Ascending aorta (tissue), 2 donors: ENCODE measurements at regions not wholly inside any gene's neighbourhood (a gene's known extent, or its start where the extent isn't known, plus 50 kb on each side); places are given as distances from the start of the nearest gene placed in this dataset.

Experiments
- DNase-seq, 2 donors: peaks; one replicate each; pipeline ENCODE4 v3.0.0-alpha.2; 2019; ENCODE audit warnings: low spot score in 2 of 2
- H3K27ac ChIP-seq, 2 donors: fragments of 200-600 bp; sonication (generic); one replicate each; pipeline ENCODE4 v1.5.1; 2016 to 2017; ENCODE audit warnings: mild to moderate bottlenecking in 1 of 2
- H3K27me3 ChIP-seq: fragments of 200-600 bp; sonication (generic); one replicate; pipeline ENCODE4 v1.5.1; 2017
- H3K36me3 ChIP-seq, 2 donors: fragments of 200-600 bp; sonication (generic); one replicate each; pipeline ENCODE4 v1.5.1; 2016
- H3K4me1 ChIP-seq, 2 donors: fragments of 200-600 bp; sonication (generic); one replicate each; pipeline ENCODE4 v1.5.1; 2016 to 2017; ENCODE audit warnings: mild to moderate bottlenecking in 1 of 2
- H3K4me3 ChIP-seq, 2 donors: fragments of 200-600 bp; sonication (generic); one replicate each; pipeline ENCODE4 v1.5.1; 2016 to 2017; ENCODE audit warnings: mild to moderate bottlenecking in 1 of 2
- H3K9me3 ChIP-seq, 2 donors: fragments of 200-600 bp; sonication (generic); one replicate each; pipeline ENCODE4 v1.5.1; 2016
- CTCF ChIP-seq, 3 experiments: fragments of 200-600 bp in 2 of 3; fragments of 450-650 bp in 1 of 3; sonication (generic) in 2 of 3; IDR thresholded peaks; one replicate each; pipeline ENCODE4 v1.5.1; 2016 to 2019; ENCODE audit warnings: antibody characterized with exemption in 3 of 3, mild to moderate bottlenecking in 1 of 3, moderate library complexity in 1 of 3
- intact Hi-C: fragments of 100-400 bp; cut with DNase I; formaldehyde crosslinking; loops from one replicate; pipeline ENCODE4 v1.15.1; 2023

GRCh38 chr14:42378274-42378673 lies 771.6 kb downstream of the LRFN5 start:
- Histone ChIP-seq H3K4me3 (no peak overlapping the region), H3K36me3 (no peaks in the 10 kb centered on the region), H3K27ac (no peak overlapping the region), H3K27me3 (no peaks in the 10 kb centered on the region), H3K4me1 (no peaks in the 10 kb centered on the region), H3K9me3 (no peaks in the 10 kb centered on the region)
- DNase-seq, result no peak
- TF ChIP-seq CTCF (IDR thresholded peaks at IDR 0.05), result no peak
- intact Hi-C loops, result no loop called here

GRCh38 chr14:42374332-42374731 lies 767.7 kb downstream of the LRFN5 start:
- H3K27ac ChIP-seq, result no peak overlapping the region
- DNase-seq, result no peak
- intact Hi-C loops, result no loop called here
- H3K4me1 ChIP-seq, result no peaks in the 10 kb centered on the region
- H3K4me3 ChIP-seq, result no peak overlapping the region
- no peaks in the 10 kb centered on the region for H3K9me3 ChIP-seq
- TF ChIP-seq CTCF (IDR thresholded peaks at IDR 0.05), result no peak
- H3K36me3 ChIP-seq, result no peaks in the 10 kb centered on the region
- H3K27me3 ChIP-seq, result no peaks in the 10 kb centered on the region

- H3K4me3 ChIP-seq, result no peak overlapping the region
- no peak for DNase-seq
- no peak for TF ChIP-seq CTCF (IDR thresholded peaks at IDR 0.05)
- no peaks in the 10 kb centered on the region for H3K4me1 ChIP-seq
- no peaks in the 10 kb centered on the region for H3K36me3 ChIP-seq
- H3K27me3 ChIP-seq, result no peaks in the 10 kb centered on the region
- no peak overlapping the region for H3K27ac ChIP-seq
- intact Hi-C loops, result no loop called here
- no peaks in the 10 kb centered on the region for H3K9me3 ChIP-seq
Measured at GRCh38 chr14:42370056-42370455, 763.4 kb downstream of the LRFN5 start.

- Histone ChIP-seq H3K4me1 (no peaks in the 10 kb centered on the region), H3K27ac (no peak overlapping the region), H3K27me3 (no peaks in the 10 kb centered on the region), H3K4me3 (no peak overlapping the region), H3K36me3 (no peaks in the 10 kb centered on the region), H3K9me3 (no peaks in the 10 kb centered on the region)
- intact Hi-C loops, result no loop called here
- TF ChIP-seq CTCF (IDR thresholded peaks at IDR 0.05), result no peak
- no peak for DNase-seq
Measured at GRCh38 chr14:42368234-42368633, 761.6 kb downstream of the LRFN5 start.

GRCh38 chr14:42353315-42353714 lies 746.6 kb downstream of the LRFN5 start:
- no peak for TF ChIP-seq CTCF (IDR thresholded peaks at IDR 0.05)
- intact Hi-C loops, result no loop called here

GRCh38 chr14:42335918-42336317 lies 729.2 kb downstream of the LRFN5 start:
- intact Hi-C loops, result no loop called here
- Histone ChIP-seq H3K27ac (no peak overlapping the region), H3K4me1 (no peaks in the 10 kb centered on the region), H3K36me3 (no peaks in the 10 kb centered on the region), H3K4me3 (no peak overlapping the region), H3K27me3 (no peaks in the 10 kb centered on the region), H3K9me3 (no peaks in the 10 kb centered on the region)
- DNase-seq, result no peak
- TF ChIP-seq CTCF (IDR thresholded peaks at IDR 0.05), result no peak

More at GRCh38 chr14:42353315-42353714, 746.6 kb downstream of the LRFN5 start:
- Histone ChIP-seq H3K27ac (no peak overlapping the region), H3K4me1 (no peaks in the 10 kb centered on the region), H3K4me3 (no peak overlapping the region), H3K27me3 (no peaks in the 10 kb centered on the region), H3K36me3 (no peaks in the 10 kb centered on the region), H3K9me3 (no peaks in the 10 kb centered on the region)
- DNase-seq, result no peak
